GM12892 (cell line): ENCODE measurements at regions not wholly inside any gene's neighbourhood (a gene's known extent, or its start where the extent isn't known, plus 50 kb on each side); places are given as distances from the start of the nearest gene placed in this dataset.

Source experiments
- POLR2A ChIP-seq: IDR thresholded peaks from 2 replicates; pipeline ENCODE4 v1.6.1; 2011; ENCODE audit warnings: low read depth, low read length, control low read depth
- TAF1 ChIP-seq: IDR thresholded peaks from 2 replicates; pipeline ENCODE4 v1.6.1; 2011; ENCODE audit warnings: low read depth, mild to moderate bottlenecking, control low read depth, low read length, borderline replicate concordance

DNA sequence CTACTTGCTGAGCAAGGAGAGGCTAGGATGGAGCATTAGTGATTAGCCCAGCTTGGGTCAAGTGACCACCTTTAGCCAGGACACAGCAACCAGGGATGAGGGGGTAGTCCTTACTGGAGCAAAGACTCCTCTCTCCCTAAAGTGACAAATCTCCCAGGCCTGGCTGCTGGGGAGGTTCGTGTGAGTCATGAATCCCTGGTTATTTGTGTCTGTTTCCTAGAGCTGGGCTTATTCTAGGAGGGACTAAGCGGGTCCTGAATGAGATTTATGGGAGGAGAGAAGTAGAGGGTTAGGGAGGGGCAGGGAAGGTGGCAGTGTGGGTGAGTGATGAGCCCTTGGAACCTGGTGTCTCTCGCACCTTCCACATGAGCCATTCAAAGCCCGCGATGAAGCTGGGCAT, 487.3 kb downstream of the TSHZ3 start:
- TF ChIP-seq POLR2A (no peak), TAF1 (no peak)
